ENCODE measurements at regions not wholly inside any gene's neighbourhood (a gene's known extent, or its start where the extent isn't known, plus 50 kb on each side); places are given as distances from the start of the nearest gene placed in this dataset.

GRCh38 chr5:81846301-81846700 lies 95.4 kb upstream of the SSBP2 start:
- POLR2A ChIA-PET, result no interaction called here
- no peaks in the 10 kb centered on the region for H3K36me3 Mint-ChIP-seq (ENCODE audit: low read depth)
- H3K4me1 Mint-ChIP-seq (ENCODE audit: low read depth), result peaks cover 18% of the 10 kb centered on the region

GRCh38 chr5:81843845-81844244 lies 92.9 kb upstream of the SSBP2 start:
- H3K27ac Mint-ChIP-seq, result no peak overlapping the region
- no peaks in the 10 kb centered on the region for H3K9me3 ChIP-seq (ENCODE audit: control insufficient read depth in 1 of 2, insufficient read depth in 1 of 2, low read length in 2 of 2)
- no peaks in the 10 kb centered on the region for H3K27me3 ChIP-seq (ENCODE audit: control insufficient read depth in 1 of 2, insufficient read depth in 2 of 2, low read length in 2 of 2)
- no peak for ATAC-seq (ENCODE audit: poor library complexity)
- H3K4me3 Mint-ChIP-seq, result no peak overlapping the region
- H3K4me3 ChIP-seq (ENCODE audit: low read length), result no peak overlapping the region
- peaks cover under 1% of the 10 kb centered on the region for H3K4me1 Mint-ChIP-seq (ENCODE audit: low read depth)
- H3K36me3 Mint-ChIP-seq (ENCODE audit: low read depth), result no peaks in the 10 kb centered on the region
- ChIA-PET CTCF (no interaction called here), POLR2A (no interaction called here)
- no peak for DNase-seq
- H3K27ac ChIP-seq (ENCODE audit: low read depth in 1 of 2, low read length in 2 of 2), result no peak overlapping the region
- no peaks in the 10 kb centered on the region for H3K36me3 ChIP-seq (ENCODE audit: insufficient read depth, low read length)
- H3K4me1 ChIP-seq (ENCODE audit: insufficient read depth, low read length), result peaks cover under 1% of the 10 kb centered on the region
- no peaks in the 10 kb centered on the region for H3K9me3 Mint-ChIP-seq
- TF ChIP-seq CTCF (IDR thresholded peaks at IDR 0.05), result no peak
- intact Hi-C loops (cut with DNase I, micrococcal nuclease), result loop anchor here in 1 of 2 experiments (5.0 kb wide), 1 partner anchor 62 kb away; no protein-coding TSS in a partner anchor
- H3K27me3 Mint-ChIP-seq, result no peaks in the 10 kb centered on the region

More at GRCh38 chr5:81846301-81846700, 95.4 kb upstream of the SSBP2 start:
- Histone ChIP-seq H3K27ac (ENCODE audit: low read depth in 1 of 2, low read length in 2 of 2) (no peak overlapping the region), H3K4me1 (ENCODE audit: insufficient read depth, low read length) (peaks cover 19% of the 10 kb centered on the region), H3K36me3 (ENCODE audit: insufficient read depth, low read length) (no peaks in the 10 kb centered on the region), H3K9me3 (ENCODE audit: control insufficient read depth in 1 of 2, insufficient read depth in 1 of 2, low read length in 2 of 2) (no peaks in the 10 kb centered on the region), H3K27me3 (ENCODE audit: control insufficient read depth in 1 of 2, insufficient read depth in 2 of 2, low read length in 2 of 2) (no peaks in the 10 kb centered on the region), H3K4me3 (ENCODE audit: low read length) (no peak overlapping the region)
- Mint-ChIP-seq H3K27ac (no peak overlapping the region), H3K4me3 (no peak overlapping the region), H3K27me3 (no peaks in the 10 kb centered on the region), H3K9me3 (no peaks in the 10 kb centered on the region)
- intact Hi-C loops (cut with DNase I, micrococcal nuclease), result no loop called here
- ATAC-seq (ENCODE audit: poor library complexity) (no peak), DNase-seq (no peak)
- CTCF ChIA-PET, result no interaction called here
- no peak for TF ChIP-seq CTCF (IDR thresholded peaks at IDR 0.05)

GRCh38 chr5:81842795-81843398 lies 92.0 kb upstream of the SSBP2 start:
- Histone ChIP-seq H3K4me3 (ENCODE audit: low read length) (no peak overlapping the region), H3K36me3 (ENCODE audit: insufficient read depth, low read length) (no peaks in the 10 kb centered on the region), H3K27me3 (ENCODE audit: control insufficient read depth in 1 of 2, insufficient read depth in 2 of 2, low read length in 2 of 2) (no peaks in the 10 kb centered on the region), H3K4me1 (ENCODE audit: insufficient read depth, low read length) (peaks cover 8% of the 10 kb centered on the region), H3K27ac (ENCODE audit: low read depth in 1 of 2, low read length in 2 of 2) (no peak overlapping the region), H3K9me3 (ENCODE audit: control insufficient read depth in 1 of 2, insufficient read depth in 1 of 2, low read length in 2 of 2) (no peaks in the 10 kb centered on the region)
- CTCF ChIA-PET, result no interaction called here
- Mint-ChIP-seq H3K9me3 (no peaks in the 10 kb centered on the region), H3K27ac (no peak overlapping the region), H3K4me3 (no peak overlapping the region), H3K4me1 (ENCODE audit: low read depth) (peaks cover 9% of the 10 kb centered on the region), H3K27me3 (no peaks in the 10 kb centered on the region), H3K36me3 (ENCODE audit: low read depth) (no peaks in the 10 kb centered on the region)
- no peak for TF ChIP-seq CTCF (IDR thresholded peaks at IDR 0.05)
- POLR2A ChIA-PET, result interaction anchor here (1.4 kb wide), 1 partner anchor 92 kb away, joined by 6 read pairs; the partner anchor contains the start of gene SSBP2
- DNase-seq (no peak), ATAC-seq (ENCODE audit: poor library complexity) (no peak)
- intact Hi-C loops (cut with DNase I, micrococcal nuclease), result loop anchor here in 1 of 2 experiments (5.0 kb wide), 1 partner anchor 61 kb away; no protein-coding TSS in a partner anchor

All from CD4-positive, alpha-beta T cell (primary cell).